ENCODE measurements at regions not wholly inside any gene's neighbourhood (a gene's known extent, or its start where the extent isn't known, plus 50 kb on each side); places are given as distances from the start of the nearest gene placed in this dataset.

DNA sequence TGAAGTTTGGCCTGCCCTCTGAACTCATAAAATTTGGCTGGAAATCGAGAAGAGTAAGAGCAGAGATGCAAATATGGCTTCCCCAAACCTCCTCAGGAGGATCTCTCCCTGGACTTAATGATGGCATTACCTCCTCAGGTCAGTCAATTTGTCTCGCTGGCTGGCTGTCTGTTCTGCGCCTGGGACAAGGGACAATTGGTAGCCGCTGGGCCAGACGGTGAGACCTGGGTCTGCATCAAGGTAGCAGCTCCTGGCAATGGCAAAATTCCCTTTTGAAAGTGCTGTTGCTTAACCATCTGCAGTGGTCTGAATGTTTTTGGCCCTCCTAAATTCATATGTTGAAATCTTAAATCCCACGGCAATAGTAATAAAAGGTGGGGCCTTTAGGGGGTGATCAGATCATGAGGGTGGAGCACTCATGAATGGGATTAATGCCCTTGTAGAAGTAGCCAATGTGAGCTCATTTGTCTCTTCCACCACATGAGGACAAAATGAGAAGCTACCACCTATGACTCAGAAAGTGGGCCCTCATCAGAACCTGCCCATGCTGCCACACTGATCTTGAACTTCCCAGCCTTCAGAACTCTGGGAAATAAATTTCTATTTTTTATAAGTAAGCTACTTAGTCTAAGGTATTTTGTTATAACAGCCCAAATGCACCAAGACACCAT is 439.3 kb upstream of the KLF4 start:
- Histone ChIP-seq H3K79me2 (ENCODE audit: control insufficient read depth, insufficient read depth, low read length) (no peaks in the 10 kb centered on the region), H3K27me3 (replicated peaks in 1 of 4; ENCODE audit: control extremely low read depth in 1 of 4, control insufficient read depth in 3 of 4, insufficient read depth in 4 of 4, low read length in 3 of 4) (no peaks in the 10 kb centered on the region), H3K4me2 (replicated peaks; ENCODE audit: low read depth, low read length, poor library complexity, severe bottlenecking) (no peak overlapping the region), H3K9ac (ENCODE audit: low read length) (no peak overlapping the region), H3K36me3 (replicated peaks in 1 of 2; ENCODE audit: control extremely low read depth in 1 of 2, control insufficient read depth in 1 of 2, extremely low read depth in 1 of 2, insufficient read depth in 2 of 2, low read length in 1 of 2) (no peaks in the 10 kb centered on the region), H3K4me3 (ENCODE audit: control extremely low read depth in 1 of 5, extremely low read depth in 1 of 5, insufficient read depth in 1 of 5, low read depth in 2 of 5, low read length in 4 of 5) (no peak overlapping the region), H3K27ac (ENCODE audit: low read length in 2 of 2) (no peak overlapping the region), H2AFZ (ENCODE audit: insufficient read depth, low read depth, low read length, poor library complexity, severe bottlenecking) (no peak overlapping the region), H3K9me3 (ENCODE audit: control extremely low read depth in 1 of 3, control insufficient read depth in 2 of 3, insufficient read depth in 1 of 3, low read length in 2 of 3) (peaks cover 0 to 6% (median 0%) of the 10 kb centered on the region in 3 donors), H3K4me1 (ENCODE audit: control insufficient read depth in 2 of 2, insufficient read depth in 2 of 2, low read length in 2 of 2) (no peaks in the 10 kb centered on the region), H4K20me1 (ENCODE audit: control insufficient read depth, insufficient read depth, low read length, poor library complexity, severe bottlenecking) (no peaks in the 10 kb centered on the region)
- ChIA-PET CTCF (no interaction called here), POLR2A (no interaction called here)
- Mint-ChIP-seq H3K27me3 (no peaks in the 10 kb centered on the region), H3K4me3 (no peak overlapping the region), H3K27ac (no peak overlapping the region), H3K9me3 (ENCODE audit: insufficient read depth) (no peaks in the 10 kb centered on the region), H3K4me1 (no peaks in the 10 kb centered on the region)
- no peak for TF ChIP-seq EZH2 (IDR thresholded peaks at IDR 0.05; ENCODE audit: borderline replicate concordance, insufficient read depth, low read depth, low read length, poor library complexity, severe bottlenecking)
- TF ChIP-seq, protein P1, sequence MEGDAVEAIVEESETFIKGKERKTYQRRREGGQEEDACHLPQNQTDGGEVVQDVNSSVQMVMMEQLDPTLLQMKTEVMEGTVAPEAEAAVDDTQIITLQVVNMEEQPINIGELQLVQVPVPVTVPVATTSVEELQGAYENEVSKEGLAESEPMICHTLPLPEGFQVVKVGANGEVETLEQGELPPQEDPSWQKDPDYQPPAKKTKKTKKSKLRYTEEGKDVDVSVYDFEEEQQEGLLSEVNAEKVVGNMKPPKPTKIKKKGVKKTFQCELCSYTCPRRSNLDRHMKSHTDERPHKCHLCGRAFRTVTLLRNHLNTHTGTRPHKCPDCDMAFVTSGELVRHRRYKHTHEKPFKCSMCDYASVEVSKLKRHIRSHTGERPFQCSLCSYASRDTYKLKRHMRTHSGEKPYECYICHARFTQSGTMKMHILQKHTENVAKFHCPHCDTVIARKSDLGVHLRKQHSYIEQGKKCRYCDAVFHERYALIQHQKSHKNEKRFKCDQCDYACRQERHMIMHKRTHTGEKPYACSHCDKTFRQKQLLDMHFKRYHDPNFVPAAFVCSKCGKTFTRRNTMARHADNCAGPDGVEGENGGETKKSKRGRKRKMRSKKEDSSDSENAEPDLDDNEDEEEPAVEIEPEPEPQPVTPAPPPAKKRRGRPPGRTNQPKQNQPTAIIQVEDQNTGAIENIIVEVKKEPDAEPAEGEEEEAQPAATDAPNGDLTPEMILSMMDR (IDR thresholded peaks at IDR 0.05): no peak
- intact Hi-C loops (cut with micrococcal nuclease): no loop called here
- 82% methylated on average over 5 of the region's 6 CpGs for WGBS (ENCODE audit: insufficient coverage)
- ATAC-seq (ENCODE audit: low read depth): no peak
- DNase-seq: no peak

DNA sequence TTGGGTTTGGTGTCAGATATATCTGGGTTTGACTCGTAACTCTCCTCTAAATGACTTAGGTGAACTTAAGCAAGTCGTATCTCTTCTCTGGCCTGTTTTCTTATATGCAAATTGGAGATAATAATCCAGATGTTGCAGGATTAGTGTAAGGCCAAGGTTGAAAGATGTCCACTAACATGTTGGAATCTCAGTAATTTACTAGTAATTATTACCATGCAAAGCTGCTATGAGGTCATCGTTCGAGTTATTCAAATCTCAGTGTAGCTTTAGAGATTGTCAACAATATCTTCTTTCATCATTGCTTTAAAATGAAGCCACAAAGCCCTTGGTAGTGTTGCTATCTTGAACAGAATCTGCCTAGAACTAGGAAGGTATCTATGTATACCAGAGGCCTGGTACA is 437.7 kb upstream of the KLF4 start:
- no peak overlapping the region for H3K27ac Mint-ChIP-seq
- Histone ChIP-seq H3K9me3 (ENCODE audit: control extremely low read depth in 1 of 3, control insufficient read depth in 2 of 3, insufficient read depth in 1 of 3, low read length in 2 of 3) (peaks cover 0 to 9% (median 0%) of the 10 kb centered on the region in 3 donors), H3K4me1 (ENCODE audit: control insufficient read depth in 2 of 2, insufficient read depth in 2 of 2, low read length in 2 of 2) (no peaks in the 10 kb centered on the region)

More for the DNA sequence above, 437.7 kb upstream of the KLF4 start:
- Histone ChIP-seq H3K4me3 (ENCODE audit: control extremely low read depth in 1 of 5, extremely low read depth in 1 of 5, insufficient read depth in 1 of 5, low read depth in 2 of 5, low read length in 4 of 5) (no peak overlapping the region), H3K27me3 (replicated peaks in 1 of 4; ENCODE audit: control extremely low read depth in 1 of 4, control insufficient read depth in 3 of 4, insufficient read depth in 4 of 4, low read length in 3 of 4) (no peaks in the 10 kb centered on the region), H4K20me1 (ENCODE audit: control insufficient read depth, insufficient read depth, low read length, poor library complexity, severe bottlenecking) (no peaks in the 10 kb centered on the region), H3K4me2 (replicated peaks; ENCODE audit: low read depth, low read length, poor library complexity, severe bottlenecking) (no peak overlapping the region), H2AFZ (ENCODE audit: insufficient read depth, low read depth, low read length, poor library complexity, severe bottlenecking) (no peak overlapping the region), H3K27ac (ENCODE audit: low read length in 2 of 2) (no peak overlapping the region), H3K36me3 (replicated peaks in 1 of 2; ENCODE audit: control extremely low read depth in 1 of 2, control insufficient read depth in 1 of 2, extremely low read depth in 1 of 2, insufficient read depth in 2 of 2, low read length in 1 of 2) (no peaks in the 10 kb centered on the region), H3K79me2 (ENCODE audit: control insufficient read depth, insufficient read depth, low read length) (no peaks in the 10 kb centered on the region), H3K9ac (ENCODE audit: low read length) (no peak overlapping the region)
- ATAC-seq (ENCODE audit: low read depth) (no peak), DNase-seq (no peak)
- Mint-ChIP-seq H3K4me1 (no peaks in the 10 kb centered on the region), H3K9me3 (ENCODE audit: insufficient read depth) (no peaks in the 10 kb centered on the region), H3K4me3 (no peak overlapping the region), H3K27me3 (no peaks in the 10 kb centered on the region)
- TF ChIP-seq, protein P1 (IDR thresholded peaks at IDR 0.05): no peak
- TF ChIP-seq EZH2 (IDR thresholded peaks at IDR 0.05; ENCODE audit: borderline replicate concordance, insufficient read depth, low read depth, low read length, poor library complexity, severe bottlenecking): no peak
- no CpG with 5 or more reads among the region's 4 CpGs for WGBS (ENCODE audit: insufficient coverage)
- intact Hi-C loops (cut with micrococcal nuclease): no loop called here
- POLR2A ChIA-PET: no interaction called here
- CTCF ChIA-PET: no interaction called here

All from B cell (primary cell).